ENCODE measurements at regions not wholly inside any gene's neighbourhood (a gene's known extent, or its start where the extent isn't known, plus 50 kb on each side); places are given as distances from the start of the nearest gene placed in this dataset.

GRCh38 chr20:39266989-39267388 is 304.8 kb downstream of the DHX35 start:
- H3K9me3 ChIP-seq = no peaks in the 10 kb centered on the region
- no peaks in the 10 kb centered on the region for H3K27me3 ChIP-seq
- TF ChIP-seq POLR2A (IDR thresholded peaks at IDR 0.05) = no peak
- TF ChIP-seq POLR2AphosphoS5 (IDR thresholded peaks at IDR 0.05) = no peak
- TF ChIP-seq EP300 (IDR thresholded peaks at IDR 0.05) = no peak
- H3K4me3 ChIP-seq = no peak overlapping the region
- no peaks in the 10 kb centered on the region for H3K36me3 ChIP-seq
- H3K4me1 ChIP-seq = peaks cover 37% of the 10 kb centered on the region
- DNase-seq (ENCODE audit: low spot score in 2 of 2) = no peak
- WGBS = 98% methylated on average over 4 of the region's 4 CpGs
- no peak overlapping the region for H3K27ac ChIP-seq

DNA sequence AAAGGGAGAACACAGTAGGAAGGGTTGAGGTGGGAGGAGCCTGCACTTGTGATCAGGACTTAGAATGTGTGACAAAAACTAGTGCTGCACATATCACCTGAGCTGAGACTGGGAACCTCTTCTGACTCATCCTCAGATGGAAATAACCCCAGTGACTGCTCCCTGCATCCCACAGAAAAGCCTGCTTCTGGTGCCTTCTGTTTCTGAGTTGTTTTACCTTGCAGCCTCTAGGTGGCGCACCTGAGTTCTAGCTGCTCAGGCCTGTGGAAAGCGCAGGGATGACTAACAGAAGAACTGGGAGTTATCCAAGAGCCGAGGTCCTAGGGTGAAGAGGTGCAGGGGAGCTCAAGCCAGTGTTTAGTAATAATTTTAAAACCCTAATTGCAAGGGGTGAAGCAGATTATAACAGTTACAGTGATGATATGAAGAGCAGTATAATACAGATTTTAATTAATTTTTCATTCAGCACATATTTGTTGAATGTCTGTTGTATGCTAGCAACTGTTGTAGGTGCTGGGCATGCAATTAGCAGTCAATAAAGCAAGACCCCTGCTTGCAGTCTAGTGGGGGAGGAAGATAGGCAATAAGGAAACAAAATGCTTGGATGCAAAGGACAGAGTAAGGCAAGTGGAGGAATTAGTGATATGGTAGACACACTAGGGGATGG is 302.5 kb downstream of the DHX35 start:
- 0% methylated on average over 3 of the region's 3 CpGs for WGBS

DNA sequence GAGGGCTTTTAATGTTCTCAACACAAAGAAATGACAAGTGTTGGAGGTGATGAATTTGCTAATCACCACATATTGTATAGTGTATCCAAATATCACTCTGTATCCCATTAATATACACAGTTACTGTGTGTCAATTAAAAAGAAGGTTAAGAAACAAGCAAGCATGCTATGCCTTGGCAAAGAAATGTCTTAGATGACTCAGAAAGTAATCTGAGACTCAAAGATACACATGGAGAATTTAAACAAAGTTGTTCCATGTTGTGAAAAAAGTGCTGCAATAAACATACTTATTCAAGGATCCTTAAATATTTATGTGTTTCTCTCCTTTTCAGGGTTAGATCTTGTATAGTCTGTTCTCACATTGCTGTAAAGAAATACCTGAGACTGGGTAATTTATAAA is 300.9 kb downstream of the DHX35 start:
- no peak overlapping the region for H3K4me3 ChIP-seq
- H3K36me3 ChIP-seq = no peaks in the 10 kb centered on the region
- no peak for DNase-seq (ENCODE audit: low spot score in 2 of 2)
- no peaks in the 10 kb centered on the region for H3K9me3 ChIP-seq
- H3K27ac ChIP-seq = no peak overlapping the region
- TF ChIP-seq CTCF (IDR thresholded peaks at IDR 0.05) (no peak), EP300 (IDR thresholded peaks at IDR 0.05) (no peak), POLR2AphosphoS5 (IDR thresholded peaks at IDR 0.05) (no peak), POLR2A (IDR thresholded peaks at IDR 0.05) (no peak)
- no peaks in the 10 kb centered on the region for H3K27me3 ChIP-seq
- H3K4me1 ChIP-seq = peaks cover 8% of the 10 kb centered on the region

More for the DNA sequence above, 302.5 kb downstream of the DHX35 start:
- TF ChIP-seq POLR2AphosphoS5 (IDR thresholded peaks at IDR 0.05) (no peak), CTCF (IDR thresholded peaks at IDR 0.05) (peak; percentile 83 to 90), EP300 (IDR thresholded peaks at IDR 0.05) (no peak), POLR2A (IDR thresholded peaks at IDR 0.05) (no peak)
- H3K27me3 ChIP-seq = no peaks in the 10 kb centered on the region
- peaks cover 18% of the 10 kb centered on the region for H3K4me1 ChIP-seq
- no peaks in the 10 kb centered on the region for H3K36me3 ChIP-seq
- no peak overlapping the region for H3K27ac ChIP-seq
- H3K9me3 ChIP-seq = no peaks in the 10 kb centered on the region
- H3K4me3 ChIP-seq = no peak overlapping the region
- DNase-seq (ENCODE audit: low spot score in 2 of 2) = peak in 1 of 2 donors; percentile 69

- TF ChIP-seq POLR2A (IDR thresholded peaks at IDR 0.05) (no peak), POLR2AphosphoS5 (IDR thresholded peaks at IDR 0.05) (no peak), EP300 (IDR thresholded peaks at IDR 0.05) (no peak), CTCF (IDR thresholded peaks at IDR 0.05) (no peak)
- DNase-seq (ENCODE audit: low spot score in 2 of 2) = no peak
- Histone ChIP-seq H3K36me3 (no peaks in the 10 kb centered on the region), H3K27me3 (no peaks in the 10 kb centered on the region), H3K27ac (no peak overlapping the region), H3K9me3 (no peaks in the 10 kb centered on the region), H3K4me1 (peaks cover 6% of the 10 kb centered on the region), H3K4me3 (no peak overlapping the region)
- 74% methylated on average over 2 of the region's 2 CpGs for WGBS
Measured at GRCh38 chr20:39259808-39260207, 297.7 kb downstream of the DHX35 start.

- no peaks in the 10 kb centered on the region for H3K9me3 ChIP-seq
- no peaks in the 10 kb centered on the region for H3K4me1 ChIP-seq
- WGBS = 77% methylated on average over 6 of the region's 6 CpGs
- H3K27me3 ChIP-seq = no peaks in the 10 kb centered on the region
- no peaks in the 10 kb centered on the region for H3K36me3 ChIP-seq
- no peak for DNase-seq (ENCODE audit: low spot score in 2 of 2)
- no peak overlapping the region for H3K27ac ChIP-seq
- TF ChIP-seq EP300 (IDR thresholded peaks at IDR 0.05) (no peak), POLR2A (IDR thresholded peaks at IDR 0.05) (no peak), POLR2AphosphoS5 (IDR thresholded peaks at IDR 0.05) (no peak), CTCF (IDR thresholded peaks at IDR 0.05) (no peak)
- H3K4me3 ChIP-seq = no peak overlapping the region
Measured at GRCh38 chr20:39259010-39259803, 297.1 kb downstream of the DHX35 start.
